Activated CD4-positive, alpha-beta T cell treated with anti-CD3 and anti-CD28 coated beads, Interleukin-10, Interleukin-2, amounts not matched to agents 100 ng/mL and 50 ng/mL, durations not matched to agents 16 hours and 8 hours (primary cell): ENCODE measurements at regions not wholly inside any gene's neighbourhood (a gene's known extent, or its start where the extent isn't known, plus 50 kb on each side); places are given as distances from the start of the nearest gene placed in this dataset.

Experiments
- DNase-seq: peaks from one replicate; pipeline ENCODE4 v3.0.0-alpha.2; 2020

- DNase-seq = no peak
These were observed 156.2 kb upstream of the LYZL1 start for GRCh38 chr10:29132551-29133111.

GRCh38 chr10:29135337-29135736, 153.5 kb upstream of the LYZL1 start:
- no peak for DNase-seq

GRCh38 chr10:29136411-29136810, 152.5 kb upstream of the LYZL1 start:
- no peak for DNase-seq

- no peak for DNase-seq
These were observed 148.7 kb upstream of the LYZL1 start for GRCh38 chr10:29140151-29140550.

GRCh38 chr10:29140991-29141390, 147.9 kb upstream of the LYZL1 start:
- no peak for DNase-seq

- no peak for DNase-seq
These were observed 147.1 kb upstream of the LYZL1 start for GRCh38 chr10:29141761-29142160.

- no peak for DNase-seq
These were observed 146.2 kb upstream of the LYZL1 start for GRCh38 chr10:29142516-29143314.

- no peak for DNase-seq
These were observed 144.7 kb upstream of the LYZL1 start for GRCh38 chr10:29144126-29144525.

- DNase-seq = no peak
These were observed 142.4 kb upstream of the LYZL1 start for GRCh38 chr10:29146311-29147100.

GRCh38 chr10:29150010-29150409, 138.9 kb upstream of the LYZL1 start:
- DNase-seq = no peak

- DNase-seq = no peak
These were observed 137.9 kb upstream of the LYZL1 start for GRCh38 chr10:29151005-29151404.

- no peak for DNase-seq
These were observed 131.5 kb upstream of the LYZL1 start for GRCh38 chr10:29157321-29157720.

GRCh38 chr10:29158066-29158465, 130.8 kb upstream of the LYZL1 start:
- no peak for DNase-seq

GRCh38 chr10:29160150-29160617, 128.7 kb upstream of the LYZL1 start:
- no peak for DNase-seq

- DNase-seq = no peak
These were observed 125.1 kb upstream of the LYZL1 start for GRCh38 chr10:29163746-29164145.

- no peak for DNase-seq
These were observed 122.2 kb upstream of the LYZL1 start for GRCh38 chr10:29166713-29167112.

- no peak for DNase-seq
These were observed 119.8 kb upstream of the LYZL1 start for GRCh38 chr10:29169021-29169420.

GRCh38 chr10:29171717-29172116, 117.2 kb upstream of the LYZL1 start:
- DNase-seq = no peak

GRCh38 chr10:29174389-29174788, 114.5 kb upstream of the LYZL1 start:
- no peak for DNase-seq

- no peak for DNase-seq
These were observed 111.7 kb upstream of the LYZL1 start for GRCh38 chr10:29176845-29177832.

GRCh38 chr10:29181936-29182335, 106.9 kb upstream of the LYZL1 start:
- DNase-seq = no peak

- DNase-seq = no peak
These were observed 105.4 kb upstream of the LYZL1 start for GRCh38 chr10:29183301-29183945.
